Astrocyte of the cerebellum (primary cell): ENCODE measurements at regions not wholly inside any gene's neighbourhood (a gene's known extent, or its start where the extent isn't known, plus 50 kb on each side); places are given as distances from the start of the nearest gene placed in this dataset.

Source experiments
- DNase-seq: peaks from one replicate; pipeline ENCODE4 v3.0.0-alpha.2; 2011; ENCODE audit warnings: low read depth
- H3K4me3 ChIP-seq: 2 replicates; pipeline ENCODE4 v1.5.1; 2011; ENCODE audit warnings: mild to moderate bottlenecking, low read depth, low read length, moderate library complexity
- in situ Hi-C: cut with HindIII; loops from 2 replicates; pipeline ENCODE4 v1.10.0; 2017; ENCODE audit warnings: low sequenced_read_pairs
- TF ChIP-seq, protein P1 (sequence below): IDR thresholded peaks from 2 replicates; pipeline ENCODE4 v1.5.1; 2012; ENCODE audit warnings: low read length, low read depth, moderate library complexity, mild to moderate bottlenecking; ENCODE audit errors: missing control alignments

DNA sequence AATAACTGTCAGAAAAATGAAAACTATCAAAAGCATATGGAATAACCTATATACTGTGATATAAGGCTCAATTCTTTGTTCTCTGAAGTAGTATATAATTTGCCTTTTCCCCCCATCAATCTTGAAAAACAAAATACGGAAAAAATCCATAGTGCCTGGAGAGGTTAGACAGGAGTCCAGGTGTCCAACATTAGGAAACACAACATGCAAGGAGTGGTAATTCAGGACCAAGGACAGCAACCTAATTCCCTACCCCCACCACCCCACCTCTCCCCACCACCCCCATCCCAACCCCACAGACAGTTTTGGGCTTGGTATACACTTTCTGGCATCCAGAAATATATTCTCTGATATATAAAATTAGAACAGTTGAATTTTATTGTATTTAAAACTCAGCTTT is 55.1 kb upstream of the SLC25A26 start:
- H3K4me3 ChIP-seq = no peak overlapping the region
- TF ChIP-seq, protein P1, sequence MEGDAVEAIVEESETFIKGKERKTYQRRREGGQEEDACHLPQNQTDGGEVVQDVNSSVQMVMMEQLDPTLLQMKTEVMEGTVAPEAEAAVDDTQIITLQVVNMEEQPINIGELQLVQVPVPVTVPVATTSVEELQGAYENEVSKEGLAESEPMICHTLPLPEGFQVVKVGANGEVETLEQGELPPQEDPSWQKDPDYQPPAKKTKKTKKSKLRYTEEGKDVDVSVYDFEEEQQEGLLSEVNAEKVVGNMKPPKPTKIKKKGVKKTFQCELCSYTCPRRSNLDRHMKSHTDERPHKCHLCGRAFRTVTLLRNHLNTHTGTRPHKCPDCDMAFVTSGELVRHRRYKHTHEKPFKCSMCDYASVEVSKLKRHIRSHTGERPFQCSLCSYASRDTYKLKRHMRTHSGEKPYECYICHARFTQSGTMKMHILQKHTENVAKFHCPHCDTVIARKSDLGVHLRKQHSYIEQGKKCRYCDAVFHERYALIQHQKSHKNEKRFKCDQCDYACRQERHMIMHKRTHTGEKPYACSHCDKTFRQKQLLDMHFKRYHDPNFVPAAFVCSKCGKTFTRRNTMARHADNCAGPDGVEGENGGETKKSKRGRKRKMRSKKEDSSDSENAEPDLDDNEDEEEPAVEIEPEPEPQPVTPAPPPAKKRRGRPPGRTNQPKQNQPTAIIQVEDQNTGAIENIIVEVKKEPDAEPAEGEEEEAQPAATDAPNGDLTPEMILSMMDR = no peak
- DNase-seq = no peak
- in situ Hi-C loops = no loop called here

DNA sequence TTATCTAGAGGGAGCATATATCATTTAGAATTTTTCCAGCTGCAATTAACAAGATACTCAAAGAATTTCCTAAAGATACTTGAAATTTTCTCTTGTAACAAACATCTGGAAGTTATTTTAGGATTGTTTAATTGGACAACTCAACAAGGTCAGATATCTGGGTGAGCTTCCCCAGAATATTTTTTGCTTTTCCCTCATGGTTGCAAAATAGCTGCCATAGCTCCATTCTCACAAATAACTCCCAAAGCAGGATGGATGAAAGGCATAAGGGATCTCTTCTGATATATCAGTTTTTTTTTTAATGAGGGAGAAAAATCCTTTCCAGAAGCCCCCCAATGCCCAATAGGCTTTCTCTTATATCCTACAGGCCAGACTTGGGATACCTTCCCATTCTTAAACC is 56.6 kb upstream of the SLC25A26 start:
- in situ Hi-C loops = no loop called here
- H3K4me3 ChIP-seq = no peak overlapping the region
- no peak for DNase-seq
- TF ChIP-seq, protein P1 = no peak

DNA sequence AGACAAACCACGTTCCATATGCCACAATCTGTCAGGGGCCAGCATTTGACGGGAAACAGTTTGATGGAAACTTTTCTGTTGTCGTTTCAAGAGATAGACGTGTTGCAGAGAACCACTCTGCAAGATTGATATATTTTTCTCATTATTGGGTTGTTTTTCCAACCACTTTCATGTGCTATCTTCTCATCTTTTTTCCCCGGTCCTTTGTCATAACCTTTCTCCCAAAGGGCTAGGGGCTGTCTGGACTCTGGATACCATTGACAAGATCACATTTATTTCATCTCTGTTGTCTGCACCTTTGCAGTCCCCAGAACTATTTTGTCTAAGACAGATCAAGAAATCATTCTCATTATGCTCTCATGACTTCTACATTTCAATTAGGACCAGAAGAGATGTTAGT is 57.6 kb upstream of the SLC25A26 start:
- no peak for DNase-seq
- H3K4me3 ChIP-seq = no peak overlapping the region
- TF ChIP-seq, protein P1 = no peak
- in situ Hi-C loops = no loop called here

DNA sequence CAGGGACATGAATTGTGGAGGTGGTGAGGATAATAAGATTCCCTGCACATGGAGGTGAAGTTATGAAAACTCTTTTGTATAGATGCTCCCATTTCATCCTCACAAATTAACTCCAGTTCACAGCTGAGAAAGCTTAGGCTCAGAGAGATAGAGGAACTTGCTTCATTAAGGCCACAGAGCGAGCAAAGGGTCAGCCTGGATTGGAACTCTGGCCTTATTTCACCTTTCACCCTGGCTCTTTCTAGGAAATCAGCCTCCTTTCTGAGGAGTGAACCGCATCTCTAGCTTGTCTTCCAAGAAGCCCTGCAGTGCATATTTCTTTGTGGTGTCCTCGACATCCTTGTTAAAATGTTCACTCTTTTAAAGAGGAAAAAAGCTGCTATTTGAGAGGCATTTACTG is 58.0 kb upstream of the SLC25A26 start:
- TF ChIP-seq, protein P1 = no peak
- DNase-seq = no peak
- H3K4me3 ChIP-seq = no peak overlapping the region
- in situ Hi-C loops = no loop called here

DNA sequence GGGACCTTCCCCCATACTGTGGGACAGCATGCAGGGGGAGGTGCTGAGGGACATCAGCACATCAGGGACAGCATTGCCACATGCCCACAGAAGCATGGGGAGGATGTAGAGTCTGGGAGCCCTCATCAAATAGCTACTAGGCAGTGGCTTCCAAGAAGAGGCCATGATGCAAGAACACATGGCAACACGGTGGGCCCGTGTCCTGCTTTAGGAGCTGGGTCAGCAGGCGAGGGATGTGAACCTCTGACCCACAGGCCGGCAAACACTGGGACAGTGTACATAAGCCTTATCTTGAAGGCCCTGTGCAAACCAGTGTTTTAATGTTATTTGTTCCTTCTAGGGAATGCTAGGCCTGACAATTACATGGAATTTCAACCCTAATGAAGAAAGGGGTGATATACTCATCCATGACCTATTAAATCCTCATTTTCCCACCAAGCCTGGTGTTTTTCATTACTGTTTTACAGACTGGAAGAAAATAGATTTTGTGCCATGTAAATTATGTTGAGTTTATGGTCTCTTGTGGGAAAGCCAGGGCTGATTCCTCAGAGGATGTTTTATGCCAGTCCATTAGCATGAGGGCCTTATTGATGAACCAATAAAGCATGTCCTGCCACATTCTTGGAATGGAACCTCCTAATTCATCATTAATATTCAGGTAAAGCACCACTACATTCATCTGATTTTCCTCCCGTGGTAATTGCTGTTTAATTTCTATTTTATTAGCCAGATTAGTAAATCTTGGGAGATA is 61.7 kb upstream of the SLC25A26 start:
- TF ChIP-seq, protein P1 = no peak
- no peak overlapping the region for H3K4me3 ChIP-seq
- DNase-seq = no peak
- in situ Hi-C loops = no loop called here

DNA sequence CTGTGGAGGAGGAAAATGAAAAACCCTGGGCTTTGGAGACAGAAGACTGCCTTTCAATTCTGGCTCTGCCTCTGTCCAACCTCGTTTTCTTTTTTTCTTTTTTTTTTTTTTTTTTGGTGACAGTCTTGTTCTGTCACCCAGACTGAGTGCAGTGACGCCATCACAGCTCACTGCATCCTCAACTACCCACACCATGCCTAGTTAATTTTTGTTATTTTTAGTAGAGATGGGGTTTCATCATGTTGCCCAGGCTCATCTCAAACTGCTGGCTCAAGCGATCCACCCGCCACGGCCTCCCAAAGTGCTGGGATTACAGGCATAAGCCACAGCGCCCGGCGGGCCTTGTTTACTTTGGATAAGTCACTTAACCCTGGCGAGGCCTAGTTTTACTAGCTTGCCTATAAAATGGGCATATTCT is 66.3 kb upstream of the SLC25A26 start:
- no peak for DNase-seq
- no peak overlapping the region for H3K4me3 ChIP-seq
- in situ Hi-C loops = no loop called here
- TF ChIP-seq, protein P1 = no peak
